ENCODE measurements at regions not wholly inside any gene's neighbourhood (a gene's known extent, or its start where the extent isn't known, plus 50 kb on each side); places are given as distances from the start of the nearest gene placed in this dataset.
"Not testable (repeated sequence)": the region's sequence is repeated elsewhere in the genome, so short reads cannot be mapped to it uniquely, and the experiment has no call there.

GRCh38 chrX:8025705-8026104 lies 98.5 kb upstream of the PNPLA4 start:
- DNase-seq (ENCODE audit: low read depth): no peak

- DNase-seq (ENCODE audit: low read depth): no peak
Observed at GRCh38 chrX:8018934-8019333, 91.7 kb upstream of the PNPLA4 start.

GRCh38 chrX:8010105-8010504 lies 82.9 kb upstream of the PNPLA4 start:
- DNase-seq (ENCODE audit: low read depth): no peak

GRCh38 chrX:8005678-8006347 lies 78.6 kb upstream of the PNPLA4 start:
- DNase-seq (ENCODE audit: low read depth): no peak

- DNase-seq (ENCODE audit: low read depth): no peak
Observed at GRCh38 chrX:8003147-8003883, 76.1 kb upstream of the PNPLA4 start.

GRCh38 chrX:7996851-7997250 lies 69.6 kb upstream of the PNPLA4 start:
- no peak for DNase-seq (ENCODE audit: low read depth)

- peak; percentile 21 for DNase-seq (ENCODE audit: low read depth)
Observed at GRCh38 chrX:7996414-7996813, 69.2 kb upstream of the PNPLA4 start.

- DNase-seq (ENCODE audit: low read depth): no peak
Observed at GRCh38 chrX:7993873-7994272, 66.7 kb upstream of the PNPLA4 start.

- DNase-seq (ENCODE audit: low read depth): not testable (repeated sequence)
Observed at GRCh38 chrX:7988013-7988759, 61.0 kb upstream of the PNPLA4 start.

GRCh38 chrX:7987160-7988012 lies 60.2 kb upstream of the PNPLA4 start:
- DNase-seq (ENCODE audit: low read depth): no peak

- DNase-seq (ENCODE audit: low read depth): not testable (repeated sequence)
Observed at GRCh38 chrX:7986738-7987137, 59.5 kb upstream of the PNPLA4 start.

GRCh38 chrX:7985568-7985967 lies 58.4 kb upstream of the PNPLA4 start:
- no peak for DNase-seq (ENCODE audit: low read depth)

- no peak for DNase-seq (ENCODE audit: low read depth)
Observed at GRCh38 chrX:7983581-7983980, 56.4 kb upstream of the PNPLA4 start.
